OCI-LY1 (cell line): ENCODE measurements at regions not wholly inside any gene's neighbourhood (a gene's known extent, or its start where the extent isn't known, plus 50 kb on each side); places are given as distances from the start of the nearest gene placed in this dataset.

Source experiments
- H2AFZ ChIP-seq: fragments of 200-600 bp; sonication (generic), shearing (Covaris generic); 2 replicates; pipeline ENCODE4 v1.6.0; 2014; ENCODE audit warnings: antibody characterized with exemption, mild to moderate bottlenecking, low read length
- H3F3A ChIP-seq: fragments of 200-600 bp; sonication (generic), shearing (Covaris generic); 2 replicates; pipeline ENCODE4 v1.6.0; 2014; ENCODE audit warnings: mild to moderate bottlenecking, antibody characterized with exemption, low read length, moderate library complexity; ENCODE audit not compliant: insufficient read depth
- H3K27ac ChIP-seq: fragments of 200-600 bp; sonication (generic); 2 replicates; pipeline ENCODE4 v1.5.1; 2014; ENCODE audit warnings: low read length, mixed run types, mild to moderate bottlenecking, low read depth; ENCODE audit not compliant: poor library complexity, severe bottlenecking
- H3K27me3 ChIP-seq: fragments of 200-600 bp; sonication (generic); 2 replicates; pipeline ENCODE4 v1.6.0; 2014; ENCODE audit warnings: antibody characterized with exemption, mild to moderate bottlenecking, low read length, moderate library complexity; ENCODE audit not compliant: insufficient read depth
- H3K36me3 ChIP-seq: fragments of 200-600 bp; sonication (generic); 2 replicates; pipeline ENCODE4 v1.6.1; 2014; ENCODE audit warnings: mild to moderate bottlenecking, antibody characterized with exemption, low read length, moderate library complexity, mixed read lengths; ENCODE audit not compliant: insufficient read depth
- H3K4me1 ChIP-seq: fragments of 200-600 bp; sonication (generic); 2 replicates; pipeline ENCODE4 v1.5.1; 2014; ENCODE audit warnings: mild to moderate bottlenecking, low read length, moderate library complexity; ENCODE audit not compliant: insufficient read depth, severe bottlenecking
- H3K4me2 ChIP-seq: fragments of 200-600 bp; sonication (generic), shearing (Covaris generic); 2 replicates; pipeline ENCODE4 v1.6.1; 2014; ENCODE audit warnings: low read length
- H3K4me3 ChIP-seq: fragments of 200-600 bp; sonication (generic); 2 replicates; pipeline ENCODE4 v1.5.1; 2014; ENCODE audit warnings: low read length, low read depth, mild to moderate bottlenecking, mixed read lengths; ENCODE audit not compliant: poor library complexity, severe bottlenecking
- H3K79me2 ChIP-seq: fragments of 200-600 bp; shearing (Covaris generic); 2 replicates; pipeline ENCODE4 v1.6.1; 2016; ENCODE audit warnings: mixed run types, low read length, mixed read lengths; ENCODE audit not compliant: insufficient read depth
- H3K9ac ChIP-seq: fragments of 200-600 bp; sonication (generic), shearing (Covaris generic); 2 replicates; pipeline ENCODE4 v1.6.1; 2014; ENCODE audit warnings: mild to moderate bottlenecking, low read length, mixed read lengths
- H3K9me2 ChIP-seq: fragments of 200-600 bp; sonication (generic), shearing (Covaris generic); 2 replicates; pipeline ENCODE4 v1.6.1; 2014; ENCODE audit warnings: low read depth, mild to moderate bottlenecking, low read length, mixed read lengths
- H3K9me3 ChIP-seq: fragments of 200-600 bp; shearing (Covaris generic); 2 replicates; pipeline ENCODE4 v1.6.1; 2014; ENCODE audit warnings: low read length, mixed read lengths
- H4K20me1 ChIP-seq: fragments of 200-600 bp; sonication (generic), shearing (Covaris generic); 2 replicates; pipeline ENCODE4 v1.6.0; 2016; ENCODE audit warnings: mild to moderate bottlenecking, low read length; ENCODE audit not compliant: insufficient read depth
- EZH2 ChIP-seq: fragments of 200-600 bp; sonication (generic), shearing (Covaris generic); IDR thresholded peaks from 2 replicates; pipeline ENCODE4 v1.8.0; 2017; ENCODE audit warnings: borderline replicate concordance, mixed run types, mild to moderate bottlenecking, antibody characterized with exemption, low read length, moderate library complexity, mixed read lengths
- TF ChIP-seq, protein P1 (sequence below): fragments of 200-600 bp; sonication (generic), shearing (Covaris generic); IDR thresholded peaks from 2 replicates; pipeline ENCODE4 v1.5.1; 2017; ENCODE audit warnings: mild to moderate bottlenecking, antibody characterized with exemption, low read length, moderate library complexity, mixed read lengths

DNA sequence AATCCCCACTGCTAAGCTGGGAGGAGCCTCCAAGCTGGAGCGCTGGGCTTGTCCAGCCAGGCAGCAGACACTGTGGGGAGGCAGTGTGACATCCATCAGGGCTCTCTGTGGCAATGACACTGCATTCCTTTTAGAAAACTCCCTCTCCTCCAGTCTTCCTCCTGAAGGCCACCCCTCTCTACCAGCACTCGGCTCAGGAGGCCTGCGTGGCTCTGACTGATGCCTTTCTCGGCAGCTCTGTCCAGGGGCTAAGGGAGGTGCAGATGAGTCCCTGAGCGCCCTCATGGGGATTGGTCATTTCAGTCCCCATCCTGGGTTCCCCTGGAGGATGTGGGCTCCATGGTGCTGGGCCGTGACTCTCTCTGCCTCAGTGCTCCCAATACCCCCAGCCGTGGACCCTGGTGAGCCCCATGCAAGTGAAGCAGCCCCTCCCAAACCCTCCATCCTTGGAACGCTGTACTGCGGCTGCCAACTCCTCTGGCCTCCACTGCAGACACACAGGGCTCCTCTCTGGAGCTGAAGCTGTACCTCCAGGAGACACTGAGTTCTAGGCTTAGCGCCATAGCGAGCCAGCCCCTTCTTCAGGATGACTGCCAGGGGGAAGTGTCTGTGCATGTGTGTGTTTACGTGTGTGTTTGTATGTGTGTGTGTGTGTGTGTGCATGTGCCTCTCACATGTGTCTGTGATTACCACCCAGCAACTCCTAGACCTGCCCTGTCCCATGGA is 209.6 kb downstream of the ERMARD start:
- Histone ChIP-seq H3K9me2 (no peaks in the 10 kb centered on the region), H3K27me3 (no peaks in the 10 kb centered on the region; the same call in 1 of the 2 replicates), H3K4me2 (no peak overlapping the region), H4K20me1 (no peaks in the 10 kb centered on the region), H3K9me3 (no peaks in the 10 kb centered on the region), H3K9ac (no peak overlapping the region), H2AFZ (no peak overlapping the region), H3K79me2 (no peaks in the 10 kb centered on the region), H3K4me1 (peaks cover 6% of the 10 kb centered on the region), H3K4me3 (no peak overlapping the region), H3K36me3 (no peaks in the 10 kb centered on the region), H3F3A (no peaks in the 10 kb centered on the region), H3K27ac (no peak overlapping the region)
- TF ChIP-seq, protein P1, sequence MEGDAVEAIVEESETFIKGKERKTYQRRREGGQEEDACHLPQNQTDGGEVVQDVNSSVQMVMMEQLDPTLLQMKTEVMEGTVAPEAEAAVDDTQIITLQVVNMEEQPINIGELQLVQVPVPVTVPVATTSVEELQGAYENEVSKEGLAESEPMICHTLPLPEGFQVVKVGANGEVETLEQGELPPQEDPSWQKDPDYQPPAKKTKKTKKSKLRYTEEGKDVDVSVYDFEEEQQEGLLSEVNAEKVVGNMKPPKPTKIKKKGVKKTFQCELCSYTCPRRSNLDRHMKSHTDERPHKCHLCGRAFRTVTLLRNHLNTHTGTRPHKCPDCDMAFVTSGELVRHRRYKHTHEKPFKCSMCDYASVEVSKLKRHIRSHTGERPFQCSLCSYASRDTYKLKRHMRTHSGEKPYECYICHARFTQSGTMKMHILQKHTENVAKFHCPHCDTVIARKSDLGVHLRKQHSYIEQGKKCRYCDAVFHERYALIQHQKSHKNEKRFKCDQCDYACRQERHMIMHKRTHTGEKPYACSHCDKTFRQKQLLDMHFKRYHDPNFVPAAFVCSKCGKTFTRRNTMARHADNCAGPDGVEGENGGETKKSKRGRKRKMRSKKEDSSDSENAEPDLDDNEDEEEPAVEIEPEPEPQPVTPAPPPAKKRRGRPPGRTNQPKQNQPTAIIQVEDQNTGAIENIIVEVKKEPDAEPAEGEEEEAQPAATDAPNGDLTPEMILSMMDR = no peak
- no peak for TF ChIP-seq EZH2

DNA sequence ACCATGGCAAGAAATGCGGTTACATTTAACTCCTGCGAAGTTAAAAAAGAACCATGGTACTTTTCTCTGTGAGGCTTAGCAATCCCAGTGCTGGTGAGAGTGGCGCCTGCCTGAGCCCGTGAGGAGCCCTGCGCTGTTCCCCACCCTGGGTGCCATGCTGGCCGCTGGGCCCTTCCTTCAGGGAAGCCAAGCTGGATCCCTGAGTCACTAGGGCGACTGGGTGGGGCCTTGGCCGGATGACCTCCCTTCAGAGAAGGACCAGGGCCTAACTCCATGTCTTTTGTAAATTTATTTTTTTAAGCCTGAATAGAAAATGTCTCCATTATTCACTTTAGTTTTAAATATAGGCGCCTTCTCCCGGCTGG is 209.1 kb downstream of the ERMARD start:
- H2AFZ ChIP-seq = no peak overlapping the region
- TF ChIP-seq EZH2 = no peak
- TF ChIP-seq, protein P1 = no peak
- no peaks in the 10 kb centered on the region for H3K9me3 ChIP-seq
- no peak overlapping the region for H3K4me3 ChIP-seq
- H3K9ac ChIP-seq = no peak overlapping the region
- no peaks in the 10 kb centered on the region for H3F3A ChIP-seq
- H3K4me1 ChIP-seq = peaks cover 6% of the 10 kb centered on the region
- no peak overlapping the region for H3K27ac ChIP-seq
- H3K79me2 ChIP-seq = no peaks in the 10 kb centered on the region
- H3K4me2 ChIP-seq = no peak overlapping the region
- no peaks in the 10 kb centered on the region for H3K36me3 ChIP-seq
- no peaks in the 10 kb centered on the region for H3K9me2 ChIP-seq
- H4K20me1 ChIP-seq = no peaks in the 10 kb centered on the region
- no peaks in the 10 kb centered on the region; the same call in 1 of the 2 replicates for H3K27me3 ChIP-seq

DNA sequence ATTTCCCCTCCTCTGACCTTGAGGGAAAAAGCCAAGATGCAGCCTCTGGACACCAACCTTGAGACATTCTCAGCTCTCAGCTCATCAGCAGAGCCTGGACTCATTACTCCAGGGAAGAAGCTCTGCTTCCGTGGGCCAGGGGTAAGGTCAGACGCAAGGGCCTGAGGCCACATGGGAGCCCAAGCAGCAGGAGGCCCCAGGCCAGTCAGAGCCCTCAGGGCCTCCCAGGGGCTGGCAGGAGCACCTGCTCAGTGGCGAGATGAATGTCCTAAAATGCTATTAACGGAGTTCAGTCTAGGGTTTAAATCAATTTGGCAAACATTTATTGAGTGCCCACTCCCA is 208.6 kb downstream of the ERMARD start:
- TF ChIP-seq EZH2 = no peak
- TF ChIP-seq, protein P1 = no peak
- H3K27me3 ChIP-seq = no peaks in the 10 kb centered on the region; the same call in 1 of the 2 replicates
- H3K9me2 ChIP-seq = no peaks in the 10 kb centered on the region
- no peaks in the 10 kb centered on the region for H3K36me3 ChIP-seq
- no peaks in the 10 kb centered on the region for H3K9me3 ChIP-seq
- no peak overlapping the region for H3K4me3 ChIP-seq
- H3K79me2 ChIP-seq = no peaks in the 10 kb centered on the region
- H3F3A ChIP-seq = no peaks in the 10 kb centered on the region
- H3K4me2 ChIP-seq = no peak overlapping the region
- H3K9ac ChIP-seq = no peak overlapping the region
- H3K27ac ChIP-seq = no peak overlapping the region
- H4K20me1 ChIP-seq = no peaks in the 10 kb centered on the region
- peaks cover 6% of the 10 kb centered on the region for H3K4me1 ChIP-seq
- no peak overlapping the region for H2AFZ ChIP-seq
